PC-9 (cell line): ENCODE measurements at regions not wholly inside any gene's neighbourhood (a gene's known extent, or its start where the extent isn't known, plus 50 kb on each side); places are given as distances from the start of the nearest gene placed in this dataset.

Experiments used
- CTCF ChIP-seq: fragments of 200-600 bp; sonication (generic); conservative IDR thresholded peaks from 2 replicates; pipeline ENCODE4 v1.6.1; 2017; ENCODE audit warnings: mixed run types, antibody characterized with exemption, mild to moderate bottlenecking, moderate library complexity
- EZH2 ChIP-seq: fragments of 200-600 bp; sonication (generic); IDR thresholded peaks from 2 replicates; pipeline ENCODE4 v1.8.0; 2017; ENCODE audit warnings: antibody characterized with exemption, low read depth

- TF ChIP-seq CTCF: no peak
- no peak for TF ChIP-seq EZH2
These were observed 66.2 kb upstream of the SEZ6L start for GRCh38 chr22:26103023-26103422.
